HG02938 (cell line): ENCODE measurements at regions not wholly inside any gene's neighbourhood (a gene's known extent, or its start where the extent isn't known, plus 50 kb on each side); places are given as distances from the start of the nearest gene placed in this dataset.

Experiments used
- ATAC-seq: cut with Tn5 transposase; IDR thresholded peaks from one replicate; pipeline ENCODE4 v1.9.1; 2021; ENCODE audit warnings: mild to moderate bottlenecking, moderate library complexity; ENCODE audit not compliant: unreplicated experiment

- no peak for ATAC-seq
Observed at GRCh38 chr18:39051013-39051412, 1485.4 kb upstream of the CELF4 start.

- no peak for ATAC-seq
Observed at GRCh38 chr18:39039813-39040212, 1474.2 kb upstream of the CELF4 start.

GRCh38 chr18:39037925-39038324 lies 1472.3 kb upstream of the CELF4 start:
- ATAC-seq = no peak

- ATAC-seq = no peak
Observed at GRCh38 chr18:39033312-39033711, 1467.7 kb upstream of the CELF4 start.

DNA sequence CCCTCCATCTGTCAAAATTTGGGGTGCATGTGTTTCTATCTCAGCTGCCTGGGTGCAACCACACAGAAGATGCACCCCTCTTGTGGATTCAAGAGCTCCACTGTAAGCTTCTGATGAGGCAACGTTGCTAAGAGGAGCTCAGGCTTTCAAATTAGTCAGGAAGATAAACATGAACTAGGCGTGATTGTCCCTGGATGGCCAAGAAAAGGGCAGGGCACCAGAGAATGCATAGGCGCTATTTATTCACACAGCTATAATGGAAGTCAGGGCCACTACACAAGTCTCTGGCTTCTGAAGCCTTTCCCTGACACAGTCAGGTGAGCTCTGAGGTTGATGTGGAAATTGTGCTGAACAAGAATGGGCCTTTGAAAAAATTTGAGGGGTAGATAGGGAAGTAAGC lies 1466.0 kb upstream of the CELF4 start:
- no peak for ATAC-seq

DNA sequence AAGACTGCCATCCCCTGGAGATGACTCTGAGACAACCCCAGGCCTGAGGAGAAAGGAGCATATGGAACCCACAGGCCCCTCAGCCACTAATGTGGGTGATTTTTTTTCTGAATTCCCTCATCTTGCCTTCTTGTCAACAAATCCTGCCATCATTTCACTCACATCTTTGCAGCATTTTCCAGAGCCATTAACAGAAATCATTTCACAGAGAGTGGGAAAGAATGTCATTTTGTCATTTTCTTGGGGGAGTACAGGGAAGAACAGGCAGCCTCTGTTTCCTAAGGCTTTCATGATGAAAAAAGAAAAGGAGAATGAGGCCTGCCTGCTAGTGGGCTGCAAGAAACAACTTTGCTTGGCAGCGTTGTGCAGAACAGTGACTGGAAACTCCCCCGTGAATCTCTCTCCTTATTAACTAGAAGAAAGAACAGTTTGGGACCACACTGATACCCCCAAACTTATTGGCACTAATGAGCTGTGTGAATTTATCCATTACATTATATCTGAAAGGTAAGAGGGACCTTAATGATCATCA lies 1464.6 kb upstream of the CELF4 start:
- no peak for ATAC-seq

DNA sequence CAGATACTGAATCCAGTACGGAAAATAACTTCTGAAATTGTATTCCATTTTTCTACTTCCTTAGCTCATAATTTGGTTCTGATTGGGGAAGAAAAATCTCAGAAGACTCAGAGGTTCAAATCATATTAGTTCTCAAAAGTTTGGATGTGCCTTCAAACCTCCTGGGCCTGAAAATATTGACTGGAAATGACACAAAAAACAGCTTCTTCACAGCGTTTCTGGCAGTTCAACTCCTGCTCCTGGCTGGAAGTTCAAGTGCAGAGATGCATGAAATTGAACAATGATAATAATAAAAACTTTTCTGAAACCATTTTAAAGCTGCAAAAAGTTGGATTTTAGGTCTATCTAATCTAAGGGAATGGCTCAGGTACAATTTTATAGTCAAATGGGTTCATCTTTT lies 1459.9 kb upstream of the CELF4 start:
- no peak for ATAC-seq

DNA sequence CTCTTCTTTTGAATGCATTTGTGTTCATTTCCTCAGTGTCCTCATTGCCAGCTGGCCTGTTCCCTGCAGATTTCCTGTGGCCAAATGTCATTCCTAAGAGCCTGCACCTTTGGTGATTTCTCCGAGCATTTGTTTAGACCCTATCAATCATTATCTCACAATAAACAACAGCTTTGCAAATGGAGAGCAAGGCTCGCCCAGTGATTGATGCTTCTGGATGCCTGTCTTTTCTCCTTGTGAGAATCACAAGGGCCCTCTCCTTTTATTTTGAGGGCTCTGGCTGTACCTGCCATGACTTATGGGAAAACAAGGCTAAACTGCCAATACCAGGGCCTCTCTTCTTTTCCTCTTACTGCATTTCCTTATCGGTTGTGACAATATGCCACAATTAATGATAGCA lies 1454.4 kb upstream of the CELF4 start:
- ATAC-seq = no peak

DNA sequence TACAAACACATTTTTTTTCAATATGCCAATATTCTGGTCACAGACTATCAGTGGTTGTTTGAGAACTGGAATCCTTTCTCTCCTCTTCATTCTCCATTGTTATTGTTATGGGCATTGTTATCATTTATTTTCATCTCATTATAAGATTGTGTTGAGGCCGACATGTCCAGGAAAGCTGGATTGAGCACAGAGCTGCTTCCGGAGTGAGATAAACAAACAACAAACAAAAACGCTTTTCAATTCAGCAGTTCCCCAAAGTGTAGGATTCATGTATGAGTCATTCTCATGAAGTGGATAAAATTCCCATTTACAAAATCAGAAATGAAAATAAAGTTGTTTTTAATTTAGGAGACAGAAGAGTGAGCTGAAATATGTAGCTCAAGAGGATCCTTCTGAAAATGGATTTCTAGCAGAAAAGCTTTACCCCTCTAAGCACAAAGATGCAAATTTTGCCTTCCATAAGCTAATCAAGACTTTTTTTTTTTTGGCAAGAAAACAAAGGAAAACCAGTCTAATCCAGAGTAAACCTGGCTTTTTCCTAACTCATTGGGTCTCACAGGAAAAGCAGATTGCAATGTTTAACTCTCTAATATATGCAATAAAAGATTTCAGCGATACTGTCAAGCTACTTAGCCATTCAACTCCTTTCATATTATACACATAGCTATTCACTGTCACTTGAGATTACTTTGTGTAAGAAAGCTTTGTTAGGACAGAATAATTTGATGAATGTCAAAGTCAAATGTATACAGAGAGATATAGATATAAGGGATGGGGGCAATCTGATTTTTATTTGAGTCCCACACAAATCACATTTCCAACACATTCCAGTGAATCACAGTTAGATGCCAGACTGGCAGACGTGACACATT lies 1441.7 kb upstream of the CELF4 start:
- no peak for ATAC-seq

- ATAC-seq = no peak
Observed at GRCh38 chr18:38996056-38996455, 1430.5 kb upstream of the CELF4 start.

DNA sequence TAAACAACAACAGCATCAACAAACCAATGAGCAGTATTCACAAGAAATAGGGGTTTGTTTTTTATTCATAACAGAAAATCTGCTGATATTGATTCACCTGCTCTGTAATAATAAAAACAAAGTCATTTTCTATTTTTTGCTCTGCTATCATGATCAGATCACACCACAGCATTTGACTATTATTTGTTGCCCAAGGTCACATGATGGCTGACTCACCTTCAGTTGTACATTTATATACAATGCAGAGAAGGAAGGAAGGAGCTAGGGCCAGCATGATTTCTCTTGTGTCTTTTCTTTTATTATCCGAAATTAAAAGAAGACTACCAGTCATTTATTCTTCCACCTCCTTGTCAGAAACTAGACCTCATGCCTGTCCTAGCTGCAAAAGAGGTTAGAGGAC lies 1427.7 kb upstream of the CELF4 start:
- ATAC-seq = no peak

DNA sequence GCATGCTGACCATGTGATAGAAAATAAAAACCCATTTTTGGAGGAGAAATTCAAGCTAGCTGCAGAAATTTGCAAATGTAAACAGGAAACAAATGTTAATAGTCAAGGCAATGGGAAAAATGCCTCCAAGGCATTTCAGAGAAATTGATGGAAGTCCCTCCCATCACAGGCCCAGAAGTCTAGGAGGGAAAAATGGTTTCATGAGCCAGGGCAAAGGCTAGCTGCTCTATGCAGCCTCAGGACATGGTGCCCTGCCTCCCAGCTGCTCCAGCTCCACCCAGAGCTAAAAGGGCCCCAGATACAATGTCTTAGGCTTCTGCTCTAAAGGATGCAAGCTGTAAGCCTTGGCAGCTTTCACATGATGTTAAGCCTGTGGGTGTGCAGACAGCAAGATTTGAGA lies 1419.4 kb upstream of the CELF4 start:
- no peak for ATAC-seq

DNA sequence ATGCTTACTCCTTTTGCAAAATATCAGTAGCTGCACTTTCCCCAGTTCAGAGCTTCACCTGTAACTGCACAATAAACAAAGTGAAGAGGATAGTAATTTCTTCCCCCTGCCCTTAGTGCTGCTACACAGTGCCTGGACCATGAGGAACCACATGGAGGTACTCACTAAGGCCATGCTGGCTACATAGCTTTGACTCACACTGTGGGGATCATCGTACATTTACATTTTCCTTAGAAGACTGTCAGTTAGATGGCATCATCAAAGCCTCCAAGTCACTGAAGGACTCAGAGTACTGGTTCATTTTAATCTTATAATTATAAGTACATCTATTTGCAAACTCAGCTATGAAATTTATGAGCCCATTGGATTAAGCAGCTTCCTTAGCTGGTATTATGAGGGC lies 1416.5 kb upstream of the CELF4 start:
- ATAC-seq = no peak

DNA sequence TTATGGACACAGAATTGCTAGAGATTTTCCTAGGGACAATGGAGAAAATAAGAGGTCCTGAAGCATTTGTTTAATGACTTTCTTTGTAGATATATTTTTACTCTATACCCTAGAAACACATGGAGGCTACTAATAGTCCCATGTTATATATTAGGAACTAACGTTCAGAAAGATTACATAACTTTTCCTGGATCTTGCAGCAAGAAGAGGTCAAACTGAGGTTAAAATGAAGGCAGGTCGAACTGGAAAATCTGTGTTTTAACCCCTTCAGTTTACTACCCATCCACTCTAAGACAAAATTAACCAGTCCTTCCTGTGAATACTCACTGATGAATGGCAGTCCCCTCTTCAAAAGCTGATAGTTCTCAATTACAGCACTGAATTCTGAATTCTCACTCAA lies 1415.8 kb upstream of the CELF4 start:
- ATAC-seq = no peak

DNA sequence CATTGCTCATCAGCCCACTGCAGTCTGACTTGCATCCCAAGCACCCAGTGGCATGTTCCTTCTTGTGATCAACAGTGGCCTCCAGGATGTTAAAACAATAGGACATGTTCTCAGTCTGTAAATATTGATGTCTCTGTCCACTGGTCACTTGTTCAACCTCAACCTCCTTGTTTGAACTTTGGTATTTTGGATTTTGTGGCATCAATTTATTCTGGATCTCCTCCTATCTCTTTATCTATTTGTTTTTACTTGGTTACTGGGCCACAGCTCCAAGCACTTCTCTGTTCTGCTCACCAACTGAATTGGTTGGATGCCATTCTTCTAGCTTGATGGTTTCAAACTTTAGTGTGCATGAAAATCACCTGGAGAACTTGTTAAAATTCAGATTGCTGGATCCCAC lies 1414.8 kb upstream of the CELF4 start:
- no peak for ATAC-seq

DNA sequence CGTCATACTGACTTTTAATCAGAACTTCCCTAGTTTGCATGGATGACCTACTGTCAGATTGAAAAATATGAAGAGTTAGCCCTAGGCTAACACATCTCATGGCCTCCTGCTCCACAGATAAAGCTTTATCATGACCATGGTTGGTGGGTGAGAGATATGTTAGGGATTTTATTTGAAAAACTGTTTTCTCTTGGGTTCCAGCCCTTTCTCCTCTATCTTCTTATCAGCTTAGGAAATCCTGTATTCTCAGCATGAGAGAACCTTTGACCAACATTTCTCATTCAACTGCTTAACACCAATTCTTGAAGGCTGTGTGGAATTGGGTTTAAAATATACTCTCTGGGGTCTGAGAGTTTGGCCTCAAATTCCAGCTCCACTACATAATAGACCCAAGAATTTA lies 1407.0 kb upstream of the CELF4 start:
- ATAC-seq = no peak

GRCh38 chr18:38971881-38972280 lies 1406.3 kb upstream of the CELF4 start:
- ATAC-seq = no peak

- ATAC-seq = no peak
Observed at GRCh38 chr18:38966841-38967240, 1401.2 kb upstream of the CELF4 start.

DNA sequence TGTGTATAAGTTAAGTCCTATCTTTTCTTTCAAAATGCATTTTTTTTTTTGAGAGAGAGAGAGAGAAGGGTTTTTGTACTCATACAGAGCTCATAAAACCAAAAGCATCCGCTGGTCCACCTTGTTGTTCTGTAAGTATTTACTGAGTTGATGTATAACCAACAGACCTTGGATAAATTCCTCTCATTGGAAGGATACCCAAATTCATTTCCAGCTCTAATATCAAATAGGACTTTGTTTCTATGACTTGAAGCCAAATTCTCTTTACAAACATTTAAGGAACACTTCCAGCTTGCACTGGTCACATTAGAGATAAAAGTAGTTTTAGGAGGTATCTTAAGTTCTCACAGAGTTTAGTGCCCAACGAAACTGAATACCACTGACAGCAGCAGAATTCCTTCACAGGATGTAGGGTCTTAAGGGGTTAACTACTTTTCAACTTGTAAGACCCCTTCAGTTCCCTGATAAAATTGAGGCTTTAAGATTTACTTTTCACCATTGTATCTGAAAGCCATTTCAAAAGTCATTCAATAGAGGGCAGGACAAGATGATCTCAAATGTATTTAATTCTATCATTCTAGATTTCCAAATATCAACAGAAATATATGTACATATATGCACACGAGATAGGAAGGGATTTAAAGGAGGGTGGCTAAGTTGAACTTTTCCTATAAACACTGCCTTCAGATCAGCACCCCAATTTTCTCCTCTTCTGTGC lies 1398.5 kb upstream of the CELF4 start:
- no peak for ATAC-seq

- ATAC-seq = no peak
Observed at GRCh38 chr18:38961880-38962279, 1396.3 kb upstream of the CELF4 start.

GRCh38 chr18:38957736-38958135 lies 1392.1 kb upstream of the CELF4 start:
- ATAC-seq = no peak

DNA sequence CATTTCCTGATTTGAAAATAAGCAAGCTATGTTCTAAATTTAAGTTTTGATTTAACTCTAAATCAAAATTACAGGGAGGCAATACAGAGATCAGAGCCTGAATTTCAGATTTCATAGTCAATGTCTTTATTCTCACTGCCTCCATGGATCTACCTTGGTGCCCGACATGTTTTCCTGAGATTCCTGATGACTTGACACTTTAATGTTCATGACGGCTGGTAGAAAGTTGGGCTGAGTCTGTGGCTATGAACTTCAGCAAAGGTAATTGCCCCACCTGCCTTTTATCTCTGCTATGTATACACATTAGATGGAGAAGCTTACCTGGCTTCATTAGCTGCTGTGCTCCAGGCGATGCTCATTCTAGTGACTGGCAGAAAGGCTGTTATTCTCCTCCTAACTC lies 1390.5 kb upstream of the CELF4 start:
- ATAC-seq = no peak
